ENCODE measurements at regions not wholly inside any gene's neighbourhood (a gene's known extent, or its start where the extent isn't known, plus 50 kb on each side); places are given as distances from the start of the nearest gene placed in this dataset.

DNA sequence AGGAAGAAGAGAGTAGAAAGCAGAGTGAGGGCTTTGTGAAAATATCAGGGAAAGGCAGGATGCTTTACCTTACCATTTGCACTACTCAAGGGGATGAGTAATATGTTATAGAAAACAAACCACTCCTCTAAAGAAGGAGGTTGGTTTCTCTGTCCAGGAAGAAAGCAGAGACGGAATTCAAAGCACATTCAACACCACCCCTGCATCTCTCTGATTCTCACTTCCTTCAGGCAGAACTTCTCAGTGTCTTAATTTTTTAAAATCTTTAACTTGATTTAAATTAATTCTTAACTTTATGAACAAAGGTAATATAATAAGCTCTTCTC, 82.4 kb downstream of the NR2F2 start:
- TF ChIP-seq, protein P1, sequence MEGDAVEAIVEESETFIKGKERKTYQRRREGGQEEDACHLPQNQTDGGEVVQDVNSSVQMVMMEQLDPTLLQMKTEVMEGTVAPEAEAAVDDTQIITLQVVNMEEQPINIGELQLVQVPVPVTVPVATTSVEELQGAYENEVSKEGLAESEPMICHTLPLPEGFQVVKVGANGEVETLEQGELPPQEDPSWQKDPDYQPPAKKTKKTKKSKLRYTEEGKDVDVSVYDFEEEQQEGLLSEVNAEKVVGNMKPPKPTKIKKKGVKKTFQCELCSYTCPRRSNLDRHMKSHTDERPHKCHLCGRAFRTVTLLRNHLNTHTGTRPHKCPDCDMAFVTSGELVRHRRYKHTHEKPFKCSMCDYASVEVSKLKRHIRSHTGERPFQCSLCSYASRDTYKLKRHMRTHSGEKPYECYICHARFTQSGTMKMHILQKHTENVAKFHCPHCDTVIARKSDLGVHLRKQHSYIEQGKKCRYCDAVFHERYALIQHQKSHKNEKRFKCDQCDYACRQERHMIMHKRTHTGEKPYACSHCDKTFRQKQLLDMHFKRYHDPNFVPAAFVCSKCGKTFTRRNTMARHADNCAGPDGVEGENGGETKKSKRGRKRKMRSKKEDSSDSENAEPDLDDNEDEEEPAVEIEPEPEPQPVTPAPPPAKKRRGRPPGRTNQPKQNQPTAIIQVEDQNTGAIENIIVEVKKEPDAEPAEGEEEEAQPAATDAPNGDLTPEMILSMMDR (IDR thresholded peaks at IDR 0.05) = no peak
- no peak for TF ChIP-seq POLR2A (IDR thresholded peaks at IDR 0.05)

Measured in heart left ventricle (tissue), 13 donors.